HCT116 (cell line): ENCODE measurements at regions not wholly inside any gene's neighbourhood (a gene's known extent, or its start where the extent isn't known, plus 50 kb on each side); places are given as distances from the start of the nearest gene placed in this dataset.

Experiments used
- ATAC-seq: fragments of 200-7000 bp; cut with Tn5 transposase; 2 replicates; pipeline ENCODE4 v1.9.1; 2020; ENCODE audit warnings: mild to moderate bottlenecking, moderate library complexity
- BruUV-seq: library from RNA; stranded (reverse); fragments of 400-500 nt; replicated peaks from 2 replicates; lab custom pipeline; 2021; lab: Mats Ljungman, UMichigan
- CTCF ChIA-PET: fragments of 300-600 bp; sonication (Branson Sonifier 250); formaldehyde crosslinking; loops from one replicate; lab custom pipeline; 2021; ENCODE audit warnings: antibody characterized with exemption; lab: Charles Lee
- POLR2A ChIA-PET: fragments of 300-600, 350-600 bp; sonication (Branson Sonifier 250); formaldehyde crosslinking; loops from one replicate; lab custom pipeline; 2021; ENCODE audit warnings: antibody characterized with exemption; lab: Charles Lee
- RAD21 ChIA-PET, 2 experiments: fragments of 300-600 bp; sonication (Branson Sonifier 250); formaldehyde crosslinking; loops; one replicate each; lab custom pipeline; 2023; ENCODE audit warnings: low total read pairs in 2 of 2; ENCODE audit not compliant: uncharacterized antibody in 2 of 2, unreplicated experiment in 2 of 2, low non-redundant PET in 1 of 2; lab: Charles Lee
- DNase-seq: peaks from one replicate; pipeline ENCODE4 v3.0.0-alpha.2; 2010; ENCODE audit warnings: low read depth, low spot score
- H2AFZ ChIP-seq: fragments of 200-600 bp; shearing (Covaris generic), sonication (generic); 2 replicates; pipeline ENCODE4 v1.6.1; 2017; ENCODE audit warnings: low read depth, mixed run types, mixed read lengths, antibody characterized with exemption, low read length; ENCODE audit not compliant: poor library complexity, severe bottlenecking
- H3K27ac ChIP-seq: 2 replicates; pipeline ENCODE4 v1.5.1; 2012; ENCODE audit warnings: low read depth, low read length
- H3K27me3 ChIP-seq: fragments of 200-600 bp; sonication (generic); 2 replicates; pipeline ENCODE4 v1.6.1; 2016; ENCODE audit warnings: mixed run types, low read length, mixed read lengths; ENCODE audit not compliant: insufficient read depth
- H3K36me3 ChIP-seq, 2 experiments: fragments of 200-500 bp in 1 of 2; fragments of 200-600 bp in 1 of 2; sonication (Bioruptor generic) in 1 of 2; sonication (generic) in 1 of 2; 2 replicates each; pipeline versions ENCODE4 v1.5.1 to v1.6.1; 2014 to 2016; ENCODE audit warnings: low read length in 2 of 2, inconsistent platforms in 1 of 2, mixed read lengths in 1 of 2, mixed run types in 1 of 2; ENCODE audit not compliant: insufficient read depth in 2 of 2, control insufficient read depth in 1 of 2
- H3K4me1 ChIP-seq, 2 experiments: fragments of 200-600 bp in 1 of 2; sonication (generic) in 1 of 2; 2 replicates each; pipeline versions ENCODE4 v1.5.1 to v1.6.1; 2012 to 2017; ENCODE audit warnings: low read length in 2 of 2, inconsistent platforms in 1 of 2, mild to moderate bottlenecking in 1 of 2, mixed read lengths in 1 of 2, mixed run types in 1 of 2, moderate library complexity in 1 of 2; ENCODE audit not compliant: insufficient read depth in 2 of 2, control insufficient read depth in 1 of 2
- H3K4me2 ChIP-seq: fragments of 200-600 bp; sonication (generic); 2 replicates; pipeline ENCODE4 v1.6.1; 2017; ENCODE audit warnings: mixed run types, low read length, mixed read lengths
- H3K4me3 ChIP-seq, 2 experiments: fragments of 200-600 bp in 1 of 2; sonication (generic) in 1 of 2; replicated peaks in 1 of 2; 2 replicates each; pipeline ENCODE4 v1.5.1; 2011 to 2016; ENCODE audit warnings: low read length in 2 of 2, control low read depth in 1 of 2, low read depth in 1 of 2, mild to moderate bottlenecking in 1 of 2, mixed read lengths in 1 of 2, mixed run types in 1 of 2
- H3K79me2 ChIP-seq: fragments of 200-600 bp; sonication (generic); 2 replicates; pipeline ENCODE4 v1.6.1; 2017; ENCODE audit warnings: mild to moderate bottlenecking, mixed run types, low read length, moderate library complexity, mixed read lengths; ENCODE audit not compliant: insufficient read depth
- H3K9ac ChIP-seq: fragments of 200-600 bp; sonication (generic); 2 replicates; pipeline ENCODE4 v1.6.1; 2016; ENCODE audit warnings: low read length, mixed read lengths
- H3K9me2 ChIP-seq: fragments of 200-600 bp; sonication (generic), shearing (Covaris generic); 2 replicates; pipeline ENCODE4 v1.6.1; 2017; ENCODE audit warnings: mixed run types, mild to moderate bottlenecking, moderate library complexity; ENCODE audit not compliant: insufficient read depth
- H3K9me3 ChIP-seq, 2 experiments: fragments of 200-500 bp in 1 of 2; fragments of 200-600 bp in 1 of 2; sonication (Bioruptor generic) in 1 of 2; sonication (generic) in 1 of 2; 2 replicates each; pipeline ENCODE4 v1.6.1; 2014 to 2017; ENCODE audit warnings: low read length in 2 of 2, mixed read lengths in 2 of 2, inconsistent platforms in 1 of 2, low read depth in 1 of 2, mild to moderate bottlenecking in 1 of 2, mixed run types in 1 of 2, moderate library complexity in 1 of 2; ENCODE audit not compliant: control insufficient read depth in 1 of 2, insufficient read depth in 1 of 2
- H4K20me1 ChIP-seq: fragments of 200-600 bp; sonication (generic), shearing (Covaris generic); 2 replicates; pipeline ENCODE4 v1.6.1; 2017; ENCODE audit warnings: mixed run types, mild to moderate bottlenecking, moderate library complexity; ENCODE audit not compliant: insufficient read depth
- CBX3 ChIP-seq: IDR thresholded peaks from 2 replicates; pipeline ENCODE4 v1.6.1; 2012; ENCODE audit warnings: low read depth
- CEBPB ChIP-seq: IDR thresholded peaks from 2 replicates; pipeline ENCODE4 v1.6.1; 2012; ENCODE audit warnings: low read depth
- ELF1 ChIP-seq: IDR thresholded peaks from 2 replicates; pipeline ENCODE4 v1.6.1; 2012; ENCODE audit warnings: low read depth, borderline replicate concordance
- EZH2phosphoT487 ChIP-seq: fragments of 200-600 bp; IDR thresholded peaks from 2 replicates; pipeline ENCODE4 v1.6.1; 2018; ENCODE audit warnings: antibody characterized with exemption, borderline replicate concordance
- JUND ChIP-seq: IDR thresholded peaks from 2 replicates; pipeline ENCODE4 v1.6.1; 2012
- POLR2AphosphoS5 ChIP-seq: IDR thresholded peaks from 2 replicates; pipeline ENCODE4 v1.6.1; 2011; ENCODE audit warnings: mild to moderate bottlenecking, low read depth, low read length, moderate library complexity
- RAD21 ChIP-seq: IDR thresholded peaks from 2 replicates; pipeline ENCODE4 v1.6.1; 2012; ENCODE audit warnings: low read depth, mild to moderate bottlenecking
- SP1 ChIP-seq: IDR thresholded peaks from 2 replicates; pipeline ENCODE4 v1.6.1; 2012; ENCODE audit warnings: low read depth
- SRF ChIP-seq: IDR thresholded peaks from 2 replicates; pipeline ENCODE4 v1.6.1; 2012; ENCODE audit warnings: low read depth
- ZFX ChIP-seq: fragments of 450-650 bp; IDR thresholded peaks from 2 replicates; pipeline ENCODE4 v1.6.1; 2017
- intact Hi-C: fragments of 100-400 bp; cut with micrococcal nuclease; formaldehyde crosslinking; loops from 2 replicates; pipeline ENCODE4 v1.10.0; 2022
- TF ChIP-seq, protein P1 (sequence below): IDR thresholded peaks from 2 replicates; pipeline ENCODE4 v1.6.1; 2012; ENCODE audit warnings: low read depth
- TF ChIP-seq, protein P2 (sequence below), 3 experiments: fragments of 200-600 bp in 1 of 3; sonication (generic) in 1 of 3; IDR thresholded peaks in 2 of 3; conservative IDR thresholded peaks in 1 of 3; 2 replicates each; pipeline ENCODE4 v1.5.1; 2012 to 2017; ENCODE audit warnings: low read depth in 2 of 3, low read length in 2 of 3, antibody characterized with exemption in 1 of 3, borderline replicate concordance in 1 of 3, control low read depth in 1 of 3, mild to moderate bottlenecking in 1 of 3, mixed read lengths in 1 of 3, mixed run types in 1 of 3, moderate library complexity in 1 of 3; ENCODE audit not compliant: insufficient read depth in 1 of 3
- TF ChIP-seq, protein P3 (sequence below): IDR thresholded peaks from 2 replicates; pipeline ENCODE4 v1.6.1; 2011; ENCODE audit warnings: mild to moderate bottlenecking, low read length, moderate library complexity; ENCODE audit not compliant: insufficient replicate concordance; ENCODE audit errors: extremely low read depth
- TF ChIP-seq, protein P4 (sequence below): IDR thresholded peaks from 2 replicates; pipeline ENCODE4 v1.6.1; 2012

DNA sequence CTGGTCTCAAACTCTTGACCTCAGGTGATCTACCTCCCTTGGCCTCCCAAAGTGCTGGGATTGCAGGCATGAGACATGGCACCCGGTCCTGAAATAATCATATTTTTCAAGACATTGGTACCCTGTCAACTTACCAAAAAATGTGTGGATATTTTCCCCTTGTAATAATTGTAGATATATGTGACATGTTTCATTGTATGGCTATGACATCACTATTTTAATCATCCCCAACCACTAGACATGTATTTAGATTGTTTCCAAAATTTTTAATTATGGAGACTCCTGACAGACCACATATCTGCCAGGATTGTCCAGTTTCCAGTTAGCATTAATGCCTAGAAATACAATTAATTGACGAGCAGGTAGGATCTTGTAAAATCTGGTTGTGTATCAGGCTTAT lies 96.7 kb upstream of the NEGR1 start:
- Histone ChIP-seq H2AFZ (no peak overlapping the region), H3K9me2 (no peaks in the 10 kb centered on the region), H3K27me3 (no peaks in the 10 kb centered on the region), H3K9ac (no peak overlapping the region), H3K36me3 (no peaks in the 10 kb centered on the region), H3K4me3 (no peak overlapping the region), H4K20me1 (no peaks in the 10 kb centered on the region), H3K27ac (no peak overlapping the region), H3K4me1 (no peaks in the 10 kb centered on the region), H3K9me3 (peaks cover 3 to 10% of the 10 kb centered on the region in 2 experiments; a peak in 2 of 4 replicates), H3K79me2 (no peaks in the 10 kb centered on the region), H3K4me2 (no peak overlapping the region)
- CTCF ChIA-PET: no interaction called here
- no TSS peak for BruUV-seq
- DNase-seq (no peak), ATAC-seq (no peak)
- no peak for TF ChIP-seq ELF1
- no peak for TF ChIP-seq JUND
- TF ChIP-seq ZFX: no peak
- TF ChIP-seq, protein P1, sequence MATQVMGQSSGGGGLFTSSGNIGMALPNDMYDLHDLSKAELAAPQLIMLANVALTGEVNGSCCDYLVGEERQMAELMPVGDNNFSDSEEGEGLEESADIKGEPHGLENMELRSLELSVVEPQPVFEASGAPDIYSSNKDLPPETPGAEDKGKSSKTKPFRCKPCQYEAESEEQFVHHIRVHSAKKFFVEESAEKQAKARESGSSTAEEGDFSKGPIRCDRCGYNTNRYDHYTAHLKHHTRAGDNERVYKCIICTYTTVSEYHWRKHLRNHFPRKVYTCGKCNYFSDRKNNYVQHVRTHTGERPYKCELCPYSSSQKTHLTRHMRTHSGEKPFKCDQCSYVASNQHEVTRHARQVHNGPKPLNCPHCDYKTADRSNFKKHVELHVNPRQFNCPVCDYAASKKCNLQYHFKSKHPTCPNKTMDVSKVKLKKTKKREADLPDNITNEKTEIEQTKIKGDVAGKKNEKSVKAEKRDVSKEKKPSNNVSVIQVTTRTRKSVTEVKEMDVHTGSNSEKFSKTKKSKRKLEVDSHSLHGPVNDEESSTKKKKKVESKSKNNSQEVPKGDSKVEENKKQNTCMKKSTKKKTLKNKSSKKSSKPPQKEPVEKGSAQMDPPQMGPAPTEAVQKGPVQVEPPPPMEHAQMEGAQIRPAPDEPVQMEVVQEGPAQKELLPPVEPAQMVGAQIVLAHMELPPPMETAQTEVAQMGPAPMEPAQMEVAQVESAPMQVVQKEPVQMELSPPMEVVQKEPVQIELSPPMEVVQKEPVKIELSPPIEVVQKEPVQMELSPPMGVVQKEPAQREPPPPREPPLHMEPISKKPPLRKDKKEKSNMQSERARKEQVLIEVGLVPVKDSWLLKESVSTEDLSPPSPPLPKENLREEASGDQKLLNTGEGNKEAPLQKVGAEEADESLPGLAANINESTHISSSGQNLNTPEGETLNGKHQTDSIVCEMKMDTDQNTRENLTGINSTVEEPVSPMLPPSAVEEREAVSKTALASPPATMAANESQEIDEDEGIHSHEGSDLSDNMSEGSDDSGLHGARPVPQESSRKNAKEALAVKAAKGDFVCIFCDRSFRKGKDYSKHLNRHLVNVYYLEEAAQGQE: no peak
- TF ChIP-seq CBX3: no peak
- no peak for TF ChIP-seq SRF
- intact Hi-C loops: no loop called here
- RAD21 ChIA-PET: no interaction called here
- POLR2A ChIA-PET: no interaction called here

DNA sequence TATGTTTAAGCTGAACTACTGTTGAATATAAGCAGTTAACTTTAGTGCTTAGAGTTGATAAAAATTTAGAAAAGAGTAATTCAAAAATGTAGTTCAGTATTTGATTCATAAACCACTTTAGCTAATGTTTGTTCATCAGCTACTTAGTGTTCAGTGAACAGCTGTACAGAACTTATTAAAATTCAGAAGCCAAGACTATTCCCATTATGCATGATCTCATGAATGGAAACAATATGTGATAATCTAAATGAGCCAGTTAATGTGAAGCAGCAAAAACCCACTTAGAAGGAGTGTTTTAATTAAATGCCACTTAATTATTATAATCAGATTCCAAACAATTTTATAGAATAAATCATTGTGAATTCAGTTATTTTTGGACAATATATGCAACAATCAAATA lies 92.9 kb upstream of the NEGR1 start:
- Histone ChIP-seq H3K79me2 (no peaks in the 10 kb centered on the region), H3K4me3 (no peak overlapping the region), H3K4me1 (no peaks in the 10 kb centered on the region), H3K27ac (no peak overlapping the region), H4K20me1 (no peaks in the 10 kb centered on the region), H3K27me3 (no peaks in the 10 kb centered on the region), H3K4me2 (no peak overlapping the region), H3K9ac (no peak overlapping the region), H3K9me2 (no peaks in the 10 kb centered on the region), H3K36me3 (no peaks in the 10 kb centered on the region), H2AFZ (no peak overlapping the region), H3K9me3 (peaks cover 3 to 10% of the 10 kb centered on the region in 2 experiments; a peak in 2 of 4 replicates)
- ChIA-PET POLR2A (no interaction called here), RAD21 (no interaction called here), CTCF (no interaction called here)
- intact Hi-C loops: no loop called here
- DNase-seq (no peak), ATAC-seq (no peak)
- BruUV-seq: no TSS peak
- TF ChIP-seq ELF1: no peak
- no peak for TF ChIP-seq EZH2phosphoT487
- no peak for TF ChIP-seq RAD21
- TF ChIP-seq POLR2AphosphoS5: no peak
- no peak for TF ChIP-seq CEBPB
- TF ChIP-seq SP1: no peak
- TF ChIP-seq, protein P2, sequence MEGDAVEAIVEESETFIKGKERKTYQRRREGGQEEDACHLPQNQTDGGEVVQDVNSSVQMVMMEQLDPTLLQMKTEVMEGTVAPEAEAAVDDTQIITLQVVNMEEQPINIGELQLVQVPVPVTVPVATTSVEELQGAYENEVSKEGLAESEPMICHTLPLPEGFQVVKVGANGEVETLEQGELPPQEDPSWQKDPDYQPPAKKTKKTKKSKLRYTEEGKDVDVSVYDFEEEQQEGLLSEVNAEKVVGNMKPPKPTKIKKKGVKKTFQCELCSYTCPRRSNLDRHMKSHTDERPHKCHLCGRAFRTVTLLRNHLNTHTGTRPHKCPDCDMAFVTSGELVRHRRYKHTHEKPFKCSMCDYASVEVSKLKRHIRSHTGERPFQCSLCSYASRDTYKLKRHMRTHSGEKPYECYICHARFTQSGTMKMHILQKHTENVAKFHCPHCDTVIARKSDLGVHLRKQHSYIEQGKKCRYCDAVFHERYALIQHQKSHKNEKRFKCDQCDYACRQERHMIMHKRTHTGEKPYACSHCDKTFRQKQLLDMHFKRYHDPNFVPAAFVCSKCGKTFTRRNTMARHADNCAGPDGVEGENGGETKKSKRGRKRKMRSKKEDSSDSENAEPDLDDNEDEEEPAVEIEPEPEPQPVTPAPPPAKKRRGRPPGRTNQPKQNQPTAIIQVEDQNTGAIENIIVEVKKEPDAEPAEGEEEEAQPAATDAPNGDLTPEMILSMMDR (IDR thresholded peaks at IDR 0.05 in 2 of 3, conservative IDR thresholded peaks at IDR 0.05 in 1 of 3; ENCODE audit: borderline replicate concordance in 1 of 3, insufficient read depth in 1 of 3, low read depth in 2 of 3, low read length in 2 of 3): no peak
- TF ChIP-seq SRF: no peak
- TF ChIP-seq JUND: no peak
- TF ChIP-seq, protein P3, sequence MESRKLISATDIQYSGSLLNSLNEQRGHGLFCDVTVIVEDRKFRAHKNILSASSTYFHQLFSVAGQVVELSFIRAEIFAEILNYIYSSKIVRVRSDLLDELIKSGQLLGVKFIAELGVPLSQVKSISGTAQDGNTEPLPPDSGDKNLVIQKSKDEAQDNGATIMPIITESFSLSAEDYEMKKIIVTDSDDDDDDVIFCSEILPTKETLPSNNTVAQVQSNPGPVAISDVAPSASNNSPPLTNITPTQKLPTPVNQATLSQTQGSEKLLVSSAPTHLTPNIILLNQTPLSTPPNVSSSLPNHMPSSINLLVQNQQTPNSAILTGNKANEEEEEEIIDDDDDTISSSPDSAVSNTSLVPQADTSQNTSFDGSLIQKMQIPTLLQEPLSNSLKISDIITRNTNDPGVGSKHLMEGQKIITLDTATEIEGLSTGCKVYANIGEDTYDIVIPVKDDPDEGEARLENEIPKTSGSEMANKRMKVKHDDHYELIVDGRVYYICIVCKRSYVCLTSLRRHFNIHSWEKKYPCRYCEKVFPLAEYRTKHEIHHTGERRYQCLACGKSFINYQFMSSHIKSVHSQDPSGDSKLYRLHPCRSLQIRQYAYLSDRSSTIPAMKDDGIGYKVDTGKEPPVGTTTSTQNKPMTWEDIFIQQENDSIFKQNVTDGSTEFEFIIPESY: no peak
- TF ChIP-seq, protein P4, sequence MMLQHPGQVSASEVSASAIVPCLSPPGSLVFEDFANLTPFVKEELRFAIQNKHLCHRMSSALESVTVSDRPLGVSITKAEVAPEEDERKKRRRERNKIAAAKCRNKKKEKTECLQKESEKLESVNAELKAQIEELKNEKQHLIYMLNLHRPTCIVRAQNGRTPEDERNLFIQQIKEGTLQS: no peak
